ENCODE measurements at regions not wholly inside any gene's neighbourhood (a gene's known extent, or its start where the extent isn't known, plus 50 kb on each side); places are given as distances from the start of the nearest gene placed in this dataset.
"Not testable (repeated sequence)": the region's sequence is repeated elsewhere in the genome, so short reads cannot be mapped to it uniquely, and the experiment has no call there.

- ATAC-seq = no peak
These were observed 152.1 kb upstream of the TUSC1 start for GRCh38 chr9:25830381-25830780.

DNA sequence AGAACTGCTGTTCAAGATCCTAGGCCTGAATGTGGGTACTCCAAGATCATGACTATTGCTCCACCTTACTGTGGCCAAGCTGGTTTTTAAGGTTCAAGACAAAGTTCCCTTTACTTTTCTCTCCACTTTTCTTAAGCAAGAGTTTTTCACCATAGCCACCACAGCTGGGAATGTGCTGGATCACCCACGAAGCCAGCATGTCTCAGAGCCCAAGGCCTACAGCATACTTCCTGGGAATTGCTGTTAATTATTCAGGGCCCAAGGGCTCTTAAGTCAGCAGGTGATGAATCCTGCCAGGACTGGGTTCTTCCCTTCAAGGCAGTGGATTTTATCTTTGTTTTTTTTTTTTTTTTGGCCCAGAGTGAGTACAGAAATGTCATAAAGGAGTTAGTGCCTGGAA is 149.4 kb upstream of the TUSC1 start:
- ATAC-seq = no peak

DNA sequence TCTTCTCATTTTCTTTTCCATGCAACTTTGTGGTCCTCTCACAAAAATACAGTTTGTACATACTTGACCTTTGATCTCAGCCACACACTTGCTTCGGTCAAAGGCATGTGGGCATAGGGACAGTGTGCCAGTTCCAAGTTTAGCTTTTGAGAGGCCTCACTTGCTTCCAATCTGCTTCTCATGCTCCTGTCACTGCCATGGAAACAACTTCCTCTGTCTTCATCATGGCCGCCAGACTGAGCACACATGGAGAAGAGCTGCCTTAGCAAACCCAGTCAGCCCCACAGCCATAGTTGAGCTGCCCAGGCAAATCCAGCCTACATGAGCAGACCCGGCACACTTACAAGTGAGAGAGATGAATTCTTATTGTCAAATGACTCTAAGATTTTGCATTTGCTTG is 138.2 kb upstream of the TUSC1 start:
- ATAC-seq = no peak

DNA sequence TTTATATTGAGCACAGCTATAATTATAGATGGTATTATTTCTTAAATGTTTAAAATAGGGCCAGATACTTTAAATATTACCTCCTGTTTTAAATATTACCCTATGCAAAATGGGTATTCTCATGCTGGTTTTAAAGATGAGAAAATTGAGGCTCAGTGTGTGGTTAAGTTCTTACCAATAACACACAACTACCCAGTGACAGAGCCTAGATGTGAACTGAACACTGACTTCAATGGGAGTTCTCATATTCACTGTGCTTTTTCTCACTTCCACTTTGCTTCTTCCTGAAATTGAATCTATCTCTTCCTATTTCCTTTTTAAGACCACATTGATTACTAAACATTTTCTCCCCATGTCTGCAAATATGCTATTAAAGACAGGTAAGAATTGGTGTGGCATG is 135.8 kb upstream of the TUSC1 start:
- ATAC-seq = no peak

GRCh38 chr9:25813478-25813877 is 135.2 kb upstream of the TUSC1 start:
- ATAC-seq = no peak

GRCh38 chr9:25808554-25808953 is 130.3 kb upstream of the TUSC1 start:
- no peak for ATAC-seq

DNA sequence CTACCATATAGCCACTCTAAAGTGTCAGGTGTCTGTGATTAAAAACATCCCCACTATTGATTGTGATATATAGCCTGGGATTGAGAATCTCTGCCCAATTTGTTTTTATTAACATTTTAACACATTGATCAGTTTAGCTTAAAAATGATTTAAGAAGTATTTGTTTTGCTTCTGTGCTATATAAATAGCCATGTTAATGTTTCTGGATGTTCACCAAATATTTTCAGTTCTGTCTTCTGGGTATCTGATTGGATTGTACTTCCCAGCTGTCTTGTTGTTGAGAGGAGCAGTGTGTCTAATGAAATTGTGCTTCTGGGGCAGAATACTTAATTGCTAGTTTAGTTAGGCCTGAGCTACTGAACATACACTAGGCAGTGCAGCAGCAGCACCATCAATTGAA is 126.6 kb upstream of the TUSC1 start:
- ATAC-seq = no peak

DNA sequence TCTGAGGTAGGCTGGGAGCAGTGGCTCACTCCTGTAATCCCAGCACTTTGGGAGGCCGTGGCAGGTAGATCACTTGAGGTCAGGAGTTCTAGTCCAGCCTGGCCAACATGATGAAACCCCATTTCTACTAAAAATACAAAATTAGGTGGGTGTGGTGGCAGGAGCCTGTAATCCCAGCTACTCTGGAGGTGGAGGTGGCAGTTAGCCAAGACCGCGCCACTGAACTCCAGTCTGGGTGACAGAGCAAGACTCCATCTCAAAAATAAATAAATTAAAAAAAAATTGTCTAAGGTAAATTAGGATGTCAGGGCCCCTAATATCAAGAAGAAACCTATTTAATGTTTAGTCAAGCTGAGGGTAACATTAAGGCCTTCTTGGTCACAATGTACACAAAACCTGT is 123.7 kb upstream of the TUSC1 start:
- ATAC-seq = not testable (repeated sequence)

DNA sequence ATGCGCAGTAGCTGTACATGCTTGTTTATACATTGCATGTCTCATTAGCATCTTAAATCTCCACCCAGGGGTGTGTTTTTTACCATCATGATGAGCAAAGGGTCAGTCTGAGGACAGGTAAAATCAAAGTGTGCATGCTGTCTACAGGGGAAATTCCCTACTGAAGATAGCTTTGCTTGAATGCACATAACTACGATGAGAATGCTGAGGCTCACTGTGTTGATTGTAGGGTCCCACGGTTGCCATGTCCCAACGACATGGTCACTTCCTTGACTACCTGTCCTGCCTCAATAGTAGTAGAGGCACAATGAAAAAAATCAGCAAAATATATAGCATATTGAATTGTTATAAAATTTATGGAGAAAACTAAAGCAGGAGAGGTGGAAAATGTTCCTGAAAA is 95.6 kb upstream of the TUSC1 start:
- no peak for ATAC-seq

GRCh38 chr9:25755951-25756350 is 77.7 kb upstream of the TUSC1 start:
- ATAC-seq = no peak

DNA sequence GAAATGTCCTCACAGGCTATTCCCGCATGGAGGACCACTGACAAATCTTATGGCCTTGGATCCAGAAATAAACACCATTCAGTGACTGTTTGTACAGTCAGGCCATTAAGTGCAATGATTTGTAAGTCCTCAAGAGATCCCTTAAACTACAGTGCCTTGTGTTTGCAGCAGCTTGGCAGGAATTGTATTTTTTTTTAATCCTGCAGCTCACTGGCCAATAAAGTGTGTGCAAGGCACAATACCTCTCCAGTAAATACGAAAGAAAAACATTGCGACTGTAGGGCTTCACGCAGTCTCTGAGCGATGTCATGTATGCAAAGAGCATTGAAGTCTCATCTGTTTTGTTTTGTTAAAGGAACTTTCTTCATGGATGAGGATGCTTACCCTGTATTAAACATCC is 74.2 kb upstream of the TUSC1 start:
- ATAC-seq = no peak

GRCh38 chr9:25742256-25742655 is 64.0 kb upstream of the TUSC1 start:
- no peak for ATAC-seq

- no peak for ATAC-seq
These were observed 55.2 kb upstream of the TUSC1 start for GRCh38 chr9:25733336-25733982.

- ATAC-seq = not testable (repeated sequence)
These were observed 53.9 kb upstream of the TUSC1 start for GRCh38 chr9:25731895-25732794.

All from esophagus mucosa (tissue), 1 donor.